MM.1S (cell line): ENCODE measurements at regions not wholly inside any gene's neighbourhood (a gene's known extent, or its start where the extent isn't known, plus 50 kb on each side); places are given as distances from the start of the nearest gene placed in this dataset.

ENCODE experiments used
- DNase-seq: peaks from one replicate; pipeline ENCODE4 v3.0.0-alpha.2; 2015
- H2AFZ ChIP-seq: fragments of 300-600 bp; sonication (generic); 2 replicates; pipeline ENCODE4 v1.6.0; 2016; ENCODE audit warnings: antibody characterized with exemption, low read length
- H3F3A ChIP-seq: fragments of 300-600 bp; sonication (generic); 2 replicates; pipeline ENCODE4 v1.6.1; 2016; ENCODE audit warnings: mild to moderate bottlenecking, antibody characterized with exemption, low read length, moderate library complexity, mixed read lengths; ENCODE audit not compliant: insufficient read depth
- H3K27ac ChIP-seq: fragments of 300-600 bp; sonication (generic); 2 replicates; pipeline ENCODE4 v1.5.1; 2016; ENCODE audit warnings: mild to moderate bottlenecking, low read length
- H3K27me3 ChIP-seq: fragments of 300-600 bp; sonication (generic); replicated peaks from 2 replicates; pipeline ENCODE4 v1.6.0; 2016; ENCODE audit warnings: low read length; ENCODE audit not compliant: insufficient read depth
- H3K36me3 ChIP-seq: fragments of 300-600 bp; sonication (generic); replicated peaks from 2 replicates; pipeline ENCODE4 v1.6.1; 2016; ENCODE audit warnings: mild to moderate bottlenecking, low read length, mixed read lengths; ENCODE audit not compliant: insufficient read depth
- H3K4me1 ChIP-seq: fragments of 300-600 bp; sonication (generic); 2 replicates; pipeline ENCODE4 v1.6.1; 2016; ENCODE audit warnings: low read length, mixed read lengths
- H3K4me2 ChIP-seq: fragments of 300-600 bp; sonication (generic); 2 replicates; pipeline ENCODE4 v1.6.0; 2016; ENCODE audit warnings: low read depth, low read length
- H3K4me3 ChIP-seq: fragments of 300-600 bp; sonication (generic); 2 replicates; pipeline ENCODE4 v1.5.1; 2016; ENCODE audit warnings: low read length, mixed read lengths
- H3K79me2 ChIP-seq: fragments of 300-600 bp; sonication (generic); 2 replicates; pipeline ENCODE4 v1.6.1; 2016; ENCODE audit warnings: mixed run types, low read length, mixed read lengths
- H3K9ac ChIP-seq: fragments of 300-600 bp; sonication (generic); 2 replicates; pipeline ENCODE4 v1.6.1; 2016; ENCODE audit warnings: low read length, mixed read lengths
- H3K9me2 ChIP-seq: fragments of 300-600 bp; sonication (generic); replicated peaks from 2 replicates; pipeline ENCODE4 v1.6.1; 2016; ENCODE audit warnings: mild to moderate bottlenecking, low read length, mixed read lengths; ENCODE audit not compliant: insufficient read depth
- H3K9me3 ChIP-seq: fragments of 300-600 bp; sonication (generic); replicated peaks from 2 replicates; pipeline ENCODE4 v1.6.1; 2016; ENCODE audit warnings: mild to moderate bottlenecking, low read length, mixed read lengths; ENCODE audit not compliant: insufficient read depth
- H4K20me1 ChIP-seq: fragments of 300-600 bp; sonication (generic); 2 replicates; pipeline ENCODE4 v1.6.1; 2016; ENCODE audit warnings: mild to moderate bottlenecking, low read length, moderate library complexity, mixed read lengths; ENCODE audit not compliant: insufficient read depth
- EZH2 ChIP-seq: fragments of 300-600 bp; sonication (generic); optimal IDR thresholded peaks from 2 replicates; pipeline ENCODE3; 2017; ENCODE audit warnings: low read depth, mild to moderate bottlenecking, antibody characterized with exemption, low read length, mixed read lengths
- EZH2phosphoT487 ChIP-seq: fragments of 300-600 bp; sonication (generic); IDR thresholded peaks from 2 replicates; pipeline ENCODE4 v1.6.1; 2018; ENCODE audit warnings: antibody characterized with exemption, low read length
- TF ChIP-seq, protein P1 (sequence below): fragments of 300-600 bp; sonication (generic); IDR thresholded peaks from 2 replicates; pipeline ENCODE4 v1.5.1; 2016; ENCODE audit warnings: antibody characterized with exemption, low read length, mixed read lengths

DNA sequence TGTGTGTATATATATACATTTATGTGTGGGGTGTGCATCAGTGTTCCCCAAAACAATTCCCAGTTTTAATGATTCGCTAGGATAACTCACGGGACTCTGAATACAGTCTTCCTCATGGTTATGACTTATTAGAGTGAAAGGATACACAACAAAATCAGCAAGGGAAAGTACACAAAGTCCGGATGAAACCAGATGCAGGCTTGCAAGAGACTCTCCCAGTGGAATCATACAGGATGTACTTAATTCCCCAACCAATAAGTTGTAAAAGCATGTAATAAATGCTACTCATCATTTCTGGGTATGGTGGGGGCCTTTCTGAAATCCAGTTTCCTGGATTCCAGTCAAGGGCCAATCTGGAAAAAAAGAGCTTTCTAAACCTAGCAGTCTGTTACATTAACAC is 654.1 kb upstream of the SYT4 start:
- no peaks in the 10 kb centered on the region for H3K79me2 ChIP-seq
- H3K4me1 ChIP-seq: no peaks in the 10 kb centered on the region
- no peak overlapping the region for H3K9ac ChIP-seq
- H3K27ac ChIP-seq: no peak overlapping the region
- no peak overlapping the region for H3K4me2 ChIP-seq
- no peaks in the 10 kb centered on the region for H3K36me3 ChIP-seq
- H3F3A ChIP-seq: no peaks in the 10 kb centered on the region
- no peaks in the 10 kb centered on the region for H3K27me3 ChIP-seq
- TF ChIP-seq, protein P1, sequence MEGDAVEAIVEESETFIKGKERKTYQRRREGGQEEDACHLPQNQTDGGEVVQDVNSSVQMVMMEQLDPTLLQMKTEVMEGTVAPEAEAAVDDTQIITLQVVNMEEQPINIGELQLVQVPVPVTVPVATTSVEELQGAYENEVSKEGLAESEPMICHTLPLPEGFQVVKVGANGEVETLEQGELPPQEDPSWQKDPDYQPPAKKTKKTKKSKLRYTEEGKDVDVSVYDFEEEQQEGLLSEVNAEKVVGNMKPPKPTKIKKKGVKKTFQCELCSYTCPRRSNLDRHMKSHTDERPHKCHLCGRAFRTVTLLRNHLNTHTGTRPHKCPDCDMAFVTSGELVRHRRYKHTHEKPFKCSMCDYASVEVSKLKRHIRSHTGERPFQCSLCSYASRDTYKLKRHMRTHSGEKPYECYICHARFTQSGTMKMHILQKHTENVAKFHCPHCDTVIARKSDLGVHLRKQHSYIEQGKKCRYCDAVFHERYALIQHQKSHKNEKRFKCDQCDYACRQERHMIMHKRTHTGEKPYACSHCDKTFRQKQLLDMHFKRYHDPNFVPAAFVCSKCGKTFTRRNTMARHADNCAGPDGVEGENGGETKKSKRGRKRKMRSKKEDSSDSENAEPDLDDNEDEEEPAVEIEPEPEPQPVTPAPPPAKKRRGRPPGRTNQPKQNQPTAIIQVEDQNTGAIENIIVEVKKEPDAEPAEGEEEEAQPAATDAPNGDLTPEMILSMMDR: no peak
- TF ChIP-seq EZH2phosphoT487 (no peak), EZH2 (no peak)
- DNase-seq: no peak
- H3K9me2 ChIP-seq: no peaks in the 10 kb centered on the region
- no peaks in the 10 kb centered on the region for H4K20me1 ChIP-seq
- no peak overlapping the region for H3K4me3 ChIP-seq
- H3K9me3 ChIP-seq: no peaks in the 10 kb centered on the region
- H2AFZ ChIP-seq: no peak overlapping the region

GRCh38 chr18:43932140-43932539 is 654.9 kb upstream of the SYT4 start:
- Histone ChIP-seq H4K20me1 (no peaks in the 10 kb centered on the region), H3K9ac (no peak overlapping the region), H3K27me3 (no peaks in the 10 kb centered on the region), H3K4me3 (no peak overlapping the region), H3K4me1 (no peaks in the 10 kb centered on the region), H2AFZ (no peak overlapping the region), H3K9me3 (no peaks in the 10 kb centered on the region), H3F3A (no peaks in the 10 kb centered on the region), H3K9me2 (no peaks in the 10 kb centered on the region), H3K4me2 (no peak overlapping the region), H3K36me3 (no peaks in the 10 kb centered on the region), H3K79me2 (no peaks in the 10 kb centered on the region), H3K27ac (no peak overlapping the region)
- DNase-seq: no peak
- no peak for TF ChIP-seq EZH2phosphoT487
- TF ChIP-seq, protein P1: no peak
- no peak for TF ChIP-seq EZH2

DNA sequence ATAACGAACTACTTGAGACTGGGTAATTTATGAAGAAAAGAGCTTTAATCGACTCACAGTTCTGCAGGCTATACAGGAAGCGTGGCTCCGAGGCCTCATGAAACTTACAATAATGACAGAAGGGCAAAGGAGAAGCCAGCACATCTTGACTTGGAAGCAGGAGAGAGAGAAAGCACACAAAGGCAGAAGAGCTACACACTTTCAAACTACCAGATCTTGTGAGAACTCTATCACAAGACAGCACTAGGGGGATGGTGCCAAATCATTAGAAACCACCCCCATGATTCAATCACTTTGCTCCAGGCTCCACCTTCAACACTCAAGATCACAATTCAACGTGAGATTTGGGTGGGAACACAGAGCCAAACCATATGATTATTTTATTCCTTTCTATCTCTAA is 655.9 kb upstream of the SYT4 start:
- Histone ChIP-seq H3K27ac (no peak overlapping the region), H3K4me3 (no peak overlapping the region), H3K4me2 (no peak overlapping the region), H3K79me2 (no peaks in the 10 kb centered on the region), H3K9me2 (no peaks in the 10 kb centered on the region), H3K36me3 (no peaks in the 10 kb centered on the region), H4K20me1 (no peaks in the 10 kb centered on the region), H3K4me1 (no peaks in the 10 kb centered on the region), H3K27me3 (no peaks in the 10 kb centered on the region), H3K9me3 (no peaks in the 10 kb centered on the region), H2AFZ (no peak overlapping the region), H3F3A (no peaks in the 10 kb centered on the region), H3K9ac (no peak overlapping the region)
- TF ChIP-seq EZH2phosphoT487 (no peak), EZH2 (no peak)
- TF ChIP-seq, protein P1: no peak
- no peak for DNase-seq
